ENCODE measurements at regions not wholly inside any gene's neighbourhood (a gene's known extent, or its start where the extent isn't known, plus 50 kb on each side); places are given as distances from the start of the nearest gene placed in this dataset.

- Histone ChIP-seq H3K4me1 (no peaks in the 10 kb centered on the region), H3K4me3 (no peak overlapping the region), H3K27me3 (no peaks in the 10 kb centered on the region), H3K36me3 (replicated peaks in 1 of 2; ENCODE audit: insufficient read depth in 1 of 2, low read depth in 2 of 2) (no peaks in the 10 kb centered on the region), H3K27ac (no peak overlapping the region), H3K9me3 (no peaks in the 10 kb centered on the region)
- ATAC-seq (no peak), DNase-seq (no peak)
- intact Hi-C loops (cut with DNase I) = no loop called here
- no peak for TF ChIP-seq POLR2A (IDR thresholded peaks at IDR 0.05)
- TF ChIP-seq, protein P1, sequence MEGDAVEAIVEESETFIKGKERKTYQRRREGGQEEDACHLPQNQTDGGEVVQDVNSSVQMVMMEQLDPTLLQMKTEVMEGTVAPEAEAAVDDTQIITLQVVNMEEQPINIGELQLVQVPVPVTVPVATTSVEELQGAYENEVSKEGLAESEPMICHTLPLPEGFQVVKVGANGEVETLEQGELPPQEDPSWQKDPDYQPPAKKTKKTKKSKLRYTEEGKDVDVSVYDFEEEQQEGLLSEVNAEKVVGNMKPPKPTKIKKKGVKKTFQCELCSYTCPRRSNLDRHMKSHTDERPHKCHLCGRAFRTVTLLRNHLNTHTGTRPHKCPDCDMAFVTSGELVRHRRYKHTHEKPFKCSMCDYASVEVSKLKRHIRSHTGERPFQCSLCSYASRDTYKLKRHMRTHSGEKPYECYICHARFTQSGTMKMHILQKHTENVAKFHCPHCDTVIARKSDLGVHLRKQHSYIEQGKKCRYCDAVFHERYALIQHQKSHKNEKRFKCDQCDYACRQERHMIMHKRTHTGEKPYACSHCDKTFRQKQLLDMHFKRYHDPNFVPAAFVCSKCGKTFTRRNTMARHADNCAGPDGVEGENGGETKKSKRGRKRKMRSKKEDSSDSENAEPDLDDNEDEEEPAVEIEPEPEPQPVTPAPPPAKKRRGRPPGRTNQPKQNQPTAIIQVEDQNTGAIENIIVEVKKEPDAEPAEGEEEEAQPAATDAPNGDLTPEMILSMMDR (IDR thresholded peaks at IDR 0.05) = peak in 4 of 7 experiments; percentile 12 to 25 (median 20)
Measured at GRCh38 chr3:81419228-81419627, 342.2 kb downstream of the GBE1 start.

GRCh38 chr3:81416812-81417211 lies 344.6 kb downstream of the GBE1 start:
- DNase-seq (no peak), ATAC-seq (no peak)
- H3K4me1 ChIP-seq = no peaks in the 10 kb centered on the region
- WGBS, 2 donors = 83 to 84% methylated on average over 2 of the region's 2 CpGs
- H3K27ac ChIP-seq = no peak overlapping the region
- no peaks in the 10 kb centered on the region for H3K27me3 ChIP-seq
- H3K36me3 ChIP-seq (replicated peaks in 1 of 2; ENCODE audit: insufficient read depth in 1 of 2, low read depth in 2 of 2) = no peaks in the 10 kb centered on the region
- no peaks in the 10 kb centered on the region for H3K9me3 ChIP-seq
- TF ChIP-seq POLR2A (IDR thresholded peaks at IDR 0.05) = no peak
- TF ChIP-seq, protein P1 (IDR thresholded peaks at IDR 0.05) = no peak
- intact Hi-C loops (cut with DNase I) = no loop called here
- no peak overlapping the region for H3K4me3 ChIP-seq

GRCh38 chr3:81406318-81406717 lies 355.1 kb downstream of the GBE1 start:
- no peaks in the 10 kb centered on the region for H3K9me3 ChIP-seq
- no peak overlapping the region for H3K27ac ChIP-seq
- TF ChIP-seq, protein P1 (IDR thresholded peaks at IDR 0.05) = no peak
- no peak for TF ChIP-seq POLR2A (IDR thresholded peaks at IDR 0.05)
- no peak overlapping the region for H3K4me3 ChIP-seq
- ATAC-seq = no peak
- DNase-seq = no peak
- 11 to 18% methylated on average over 1 of the region's 1 CpG for WGBS, 2 donors
- H3K27me3 ChIP-seq = no peaks in the 10 kb centered on the region
- H3K4me1 ChIP-seq = no peaks in the 10 kb centered on the region
- no peaks in the 10 kb centered on the region for H3K36me3 ChIP-seq (replicated peaks in 1 of 2; ENCODE audit: insufficient read depth in 1 of 2, low read depth in 2 of 2)
- intact Hi-C loops (cut with DNase I) = no loop called here

- ATAC-seq (no peak), DNase-seq (no peak)
- Histone ChIP-seq H3K9me3 (no peaks in the 10 kb centered on the region), H3K27ac (no peak overlapping the region), H3K36me3 (replicated peaks in 1 of 2; ENCODE audit: insufficient read depth in 1 of 2, low read depth in 2 of 2) (no peaks in the 10 kb centered on the region), H3K4me1 (no peaks in the 10 kb centered on the region), H3K27me3 (no peaks in the 10 kb centered on the region), H3K4me3 (no peak overlapping the region)
- intact Hi-C loops (cut with DNase I) = no loop called here
- TF ChIP-seq POLR2A (IDR thresholded peaks at IDR 0.05) = no peak
- TF ChIP-seq, protein P1 (IDR thresholded peaks at IDR 0.05) = no peak
- 54 to 58% methylated on average over 7 of the region's 7 CpGs for WGBS, 2 donors
Measured at GRCh38 chr3:81395739-81396513, 365.5 kb downstream of the GBE1 start.
